ENCODE measurements at regions not wholly inside any gene's neighbourhood (a gene's known extent, or its start where the extent isn't known, plus 50 kb on each side); places are given as distances from the start of the nearest gene placed in this dataset.

DNA sequence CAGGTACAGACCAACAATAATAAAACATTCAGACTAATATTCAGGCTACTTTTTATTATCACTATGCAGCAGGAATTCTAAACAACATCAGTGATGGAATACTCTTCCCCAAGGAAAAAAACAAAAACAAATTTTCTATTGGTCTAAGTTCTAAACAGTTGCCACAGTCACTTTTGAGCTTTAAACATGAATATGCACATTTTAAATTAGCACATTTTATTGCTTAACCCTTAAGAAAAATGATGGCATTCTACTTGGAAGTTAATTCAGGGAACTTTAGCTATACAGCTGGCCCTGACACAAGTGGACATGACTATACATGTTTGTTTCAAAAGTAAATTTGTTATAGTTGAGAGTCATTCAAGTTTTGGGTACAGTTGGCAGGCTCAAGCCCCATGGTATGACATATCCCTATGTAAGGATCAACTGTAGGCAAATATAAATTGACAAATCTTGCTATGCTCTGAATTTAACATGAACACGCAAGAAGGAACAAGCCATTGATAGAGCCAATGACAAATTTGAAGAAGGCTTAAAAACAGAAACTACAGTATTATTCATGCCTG lies 224.3 kb upstream of the AMIGO2 start:
- DNase-seq = no peak

DNA sequence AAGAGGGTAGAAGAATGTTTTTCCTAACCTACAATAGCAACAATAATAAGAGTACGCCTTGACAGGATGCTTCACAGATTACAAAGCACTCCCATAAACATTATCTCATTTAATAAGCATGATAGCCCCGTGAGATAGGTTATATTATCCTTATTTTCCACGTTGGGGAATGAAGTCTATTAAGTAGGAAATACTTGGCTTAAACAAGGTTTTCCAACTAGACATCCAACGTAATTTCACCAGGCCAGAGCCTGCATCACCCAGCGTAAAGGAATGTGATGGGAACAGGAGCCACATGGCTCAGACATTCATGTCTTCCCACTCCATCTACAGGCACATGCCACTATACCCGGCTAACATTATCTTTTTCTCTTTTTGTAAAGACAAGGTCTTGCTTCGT lies 223.4 kb upstream of the AMIGO2 start:
- DNase-seq = no peak

DNA sequence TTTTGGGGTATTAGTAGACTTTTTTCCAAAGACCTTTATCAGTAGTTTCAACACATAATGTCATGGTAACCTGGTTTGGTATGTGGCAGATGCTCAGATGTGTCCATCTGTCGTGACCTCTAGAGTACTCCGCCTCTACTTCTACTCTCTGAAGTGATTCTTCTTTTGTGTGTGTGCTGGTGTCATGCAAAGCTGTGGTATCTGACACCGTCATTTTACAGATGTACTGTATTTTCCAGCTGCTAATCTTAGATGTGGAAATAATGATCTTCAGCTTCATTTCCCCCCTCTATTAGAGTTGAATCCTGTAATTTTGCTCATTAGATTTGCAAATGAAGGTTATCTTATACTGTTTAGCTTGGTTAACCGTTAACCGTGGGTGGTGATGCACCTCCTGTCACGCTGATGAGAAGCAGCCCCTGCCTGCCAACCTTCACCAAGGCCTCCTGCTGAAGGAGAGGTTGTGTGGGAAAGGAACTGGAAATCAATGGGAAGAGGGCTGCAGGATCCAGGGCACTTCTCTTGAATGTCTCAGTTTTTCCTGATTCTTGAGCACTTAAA lies 222.4 kb upstream of the AMIGO2 start:
- no peak for DNase-seq

DNA sequence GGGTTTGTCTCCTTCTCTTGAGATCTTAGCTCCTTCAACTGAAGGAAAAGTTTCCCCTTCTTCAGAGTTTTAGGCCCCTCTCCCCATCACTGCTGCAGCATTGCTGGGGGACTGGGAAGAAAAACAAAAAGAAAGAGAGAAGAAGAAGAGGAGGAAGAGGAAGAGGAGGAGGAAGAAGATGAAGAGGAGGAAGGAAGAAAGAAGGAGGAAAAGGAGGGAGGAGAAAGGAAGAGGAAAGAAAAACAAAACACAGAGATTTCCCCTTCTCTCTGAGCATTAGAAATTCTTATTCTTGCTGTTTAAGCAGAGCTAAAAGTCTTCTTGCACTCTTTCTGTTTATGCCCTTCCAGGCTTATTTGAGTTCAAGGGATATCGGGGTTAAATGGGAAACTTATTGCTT lies 219.8 kb upstream of the AMIGO2 start:
- no peak for DNase-seq

DNA sequence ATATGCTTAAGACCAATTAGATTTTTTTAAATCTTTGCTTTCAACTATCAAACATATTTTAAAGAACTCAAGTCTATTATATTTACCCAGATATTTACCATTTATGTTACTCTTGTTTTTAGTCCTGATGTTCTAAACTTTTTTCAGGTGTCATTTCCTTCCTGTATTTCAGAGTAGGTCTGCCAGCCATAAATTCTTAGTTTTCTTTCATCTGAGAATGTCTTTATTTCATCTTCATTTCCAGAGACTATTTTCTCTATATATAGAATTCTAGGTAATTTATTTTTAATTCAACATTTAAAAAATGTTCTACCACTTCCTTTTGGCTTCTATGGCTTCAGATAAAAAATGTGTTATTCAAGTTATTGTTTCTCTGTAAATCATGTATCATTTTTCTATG lies 218.2 kb upstream of the AMIGO2 start:
- no peak for DNase-seq

DNA sequence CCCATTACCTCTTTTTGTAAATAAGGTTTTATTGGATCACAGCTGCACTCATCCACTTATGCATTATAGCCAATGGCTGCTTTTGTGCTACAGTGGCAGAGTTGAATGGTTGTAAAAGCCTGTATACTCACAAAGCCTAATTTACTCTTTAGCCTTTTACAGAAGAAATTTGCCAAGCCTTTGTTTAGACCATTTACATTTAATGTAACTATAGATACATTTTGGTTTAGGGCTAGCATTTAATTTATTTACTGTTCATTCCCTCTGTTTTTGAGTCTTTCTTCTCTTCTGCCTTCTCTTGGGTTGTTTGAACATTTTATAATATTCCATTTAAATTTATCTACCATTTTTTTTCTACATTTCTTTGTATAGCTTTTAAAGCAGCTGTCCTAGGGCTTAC lies 217.1 kb upstream of the AMIGO2 start:
- no peak for DNase-seq

DNA sequence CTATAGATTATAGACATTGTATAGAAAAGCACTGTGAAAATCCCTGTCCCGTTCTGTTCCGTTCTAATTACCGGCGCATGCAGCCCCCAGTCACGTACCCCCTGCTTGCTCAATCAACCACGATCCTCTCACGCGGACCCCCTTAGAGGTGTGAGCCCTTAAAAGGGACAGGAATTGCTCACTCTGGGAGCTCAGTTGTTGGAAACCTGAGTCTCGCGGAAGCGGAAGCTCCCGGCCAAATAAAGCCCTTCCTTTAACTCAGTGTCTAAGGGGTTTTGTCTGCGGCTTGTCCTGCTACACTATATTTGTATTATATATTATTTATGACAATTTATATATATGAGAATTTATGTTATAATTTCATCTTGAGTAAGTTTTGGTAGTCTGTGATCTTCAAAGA lies 213.6 kb upstream of the AMIGO2 start:
- DNase-seq = no peak

DNA sequence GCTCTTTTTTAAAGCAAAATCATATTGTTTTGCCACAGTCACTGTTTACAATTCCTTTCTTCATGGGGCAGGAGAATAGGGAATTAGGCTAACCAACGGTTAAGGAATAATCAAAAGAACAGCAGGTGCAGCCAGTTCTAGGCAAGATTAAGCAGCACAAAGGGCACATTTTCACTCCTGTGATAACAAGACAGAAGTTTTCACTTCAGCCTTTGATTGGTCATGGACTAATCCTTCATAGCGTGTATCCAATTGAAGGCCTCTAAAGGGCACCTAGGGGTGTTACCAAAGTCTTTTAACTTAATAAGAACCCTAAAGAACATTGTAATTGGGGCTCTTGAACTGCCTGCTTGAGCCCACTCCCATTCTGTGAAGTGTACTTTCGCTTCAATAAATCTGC lies 206.9 kb upstream of the AMIGO2 start:
- DNase-seq = no peak

All from left hindlimb (tissue), 1 donor.